HG03378 (cell line): ENCODE measurements at regions not wholly inside any gene's neighbourhood (a gene's known extent, or its start where the extent isn't known, plus 50 kb on each side); places are given as distances from the start of the nearest gene placed in this dataset.
"Not testable (repeated sequence)": the region's sequence is repeated elsewhere in the genome, so short reads cannot be mapped to it uniquely, and the experiment has no call there.

ENCODE experiments used
- ATAC-seq: cut with Tn5 transposase; IDR thresholded peaks from one replicate; pipeline ENCODE4 v1.9.1; 2021; ENCODE audit warnings: mild to moderate bottlenecking, moderate library complexity; ENCODE audit not compliant: unreplicated experiment

- no peak for ATAC-seq
Observed at GRCh38 chr6:130603391-130603790, 223.8 kb upstream of the SMLR1 start.

- no peak for ATAC-seq
Observed at GRCh38 chr6:130604841-130605399, 222.3 kb upstream of the SMLR1 start.

GRCh38 chr6:130610303-130610702 is 216.9 kb upstream of the SMLR1 start:
- ATAC-seq = no peak

- no peak for ATAC-seq
Observed at GRCh38 chr6:130611366-130611765, 215.8 kb upstream of the SMLR1 start.

- no peak for ATAC-seq
Observed at GRCh38 chr6:130613176-130613575, 214.0 kb upstream of the SMLR1 start.

GRCh38 chr6:130615816-130616215 is 211.4 kb upstream of the SMLR1 start:
- ATAC-seq = no peak

GRCh38 chr6:130617658-130618057 is 209.5 kb upstream of the SMLR1 start:
- ATAC-seq = no peak

GRCh38 chr6:130618806-130619205 is 208.4 kb upstream of the SMLR1 start:
- not testable (repeated sequence) for ATAC-seq

- ATAC-seq = no peak
Observed at GRCh38 chr6:130620338-130620781, 206.8 kb upstream of the SMLR1 start.

- peak; percentile 51 for ATAC-seq
Observed at GRCh38 chr6:130622142-130622541, 205.1 kb upstream of the SMLR1 start.

GRCh38 chr6:130624046-130624445 is 203.2 kb upstream of the SMLR1 start:
- peak; percentile 46 for ATAC-seq

- ATAC-seq = peak; percentile 79
Observed at GRCh38 chr6:130625825-130626527, 201.2 kb upstream of the SMLR1 start.

- ATAC-seq = no peak
Observed at GRCh38 chr6:130628862-130629261, 198.3 kb upstream of the SMLR1 start.

- no peak for ATAC-seq
Observed at GRCh38 chr6:130629640-130630039, 197.6 kb upstream of the SMLR1 start.

- ATAC-seq = no peak
Observed at GRCh38 chr6:130632277-130632676, 194.9 kb upstream of the SMLR1 start.

- ATAC-seq = no peak
Observed at GRCh38 chr6:130632897-130633296, 194.3 kb upstream of the SMLR1 start.

- ATAC-seq = no peak
Observed at GRCh38 chr6:130643361-130643760, 183.8 kb upstream of the SMLR1 start.

- ATAC-seq = no peak
Observed at GRCh38 chr6:130644175-130644574, 183.0 kb upstream of the SMLR1 start.

- not testable (repeated sequence) for ATAC-seq
Observed at GRCh38 chr6:130644769-130645168, 182.4 kb upstream of the SMLR1 start.

GRCh38 chr6:130647246-130647645 is 180.0 kb upstream of the SMLR1 start:
- ATAC-seq = no peak

- no peak for ATAC-seq
Observed at GRCh38 chr6:130655586-130655985, 171.6 kb upstream of the SMLR1 start.

GRCh38 chr6:130661077-130661476 is 166.1 kb upstream of the SMLR1 start:
- no peak for ATAC-seq

GRCh38 chr6:130666786-130667185 is 160.4 kb upstream of the SMLR1 start:
- ATAC-seq = no peak
